Keratinocyte (primary cell): ENCODE measurements at regions not wholly inside any gene's neighbourhood (a gene's known extent, or its start where the extent isn't known, plus 50 kb on each side); places are given as distances from the start of the nearest gene placed in this dataset.

Source experiments
- CTCF ChIP-seq, 3 experiments: IDR thresholded peaks in 1 of 3; conservative IDR thresholded peaks in 1 of 3; optimal IDR thresholded peaks in 1 of 3; 2 replicates in 2 of 3; 3 replicates in 1 of 3; pipeline versions ENCODE3 to v1.5.1; 2011; ENCODE audit warnings: low read length in 3 of 3, mild to moderate bottlenecking in 3 of 3, moderate library complexity in 2 of 3, control low read depth in 1 of 3, inconsistent platforms in 1 of 3; ENCODE audit not compliant: insufficient read depth in 2 of 3; ENCODE audit errors: extremely low read depth in 1 of 3
- EZH2 ChIP-seq: IDR thresholded peaks from one replicate; pipeline ENCODE4 v1.6.1; 2012; ENCODE audit warnings: inconsistent platforms, mild to moderate bottlenecking, low read length, moderate library complexity

- TF ChIP-seq CTCF (optimal IDR thresholded peaks at IDR 0.05 in 1 of 3, IDR thresholded peaks at IDR 0.05 in 1 of 3, conservative IDR thresholded peaks at IDR 0.05 in 1 of 3; ENCODE audit: extremely low read depth in 1 of 3, insufficient read depth in 2 of 3, low read length in 3 of 3) (no peak), EZH2 (no peak)
Observed at GRCh38 chr7:135817583-135817982, 69.0 kb upstream of the FAM180A start.
